DMS53 (cell line): ENCODE measurements at regions not wholly inside any gene's neighbourhood (a gene's known extent, or its start where the extent isn't known, plus 50 kb on each side); places are given as distances from the start of the nearest gene placed in this dataset.

Source experiments
- DNase-seq: peaks from one replicate; lab custom pipeline; 2025; lab: John Stamatoyannopoulos, UW

- no peak for DNase-seq
These were observed 772.2 kb downstream of the LRFN5 start for GRCh38 chr14:42378880-42379279.

- DNase-seq: peak; percentile 2
These were observed 771.6 kb downstream of the LRFN5 start for GRCh38 chr14:42378274-42378673.

GRCh38 chr14:42374332-42374731 lies 767.7 kb downstream of the LRFN5 start:
- DNase-seq: peak; percentile 54

GRCh38 chr14:42370056-42370455 lies 763.4 kb downstream of the LRFN5 start:
- no peak for DNase-seq

GRCh38 chr14:42368234-42368633 lies 761.6 kb downstream of the LRFN5 start:
- no peak for DNase-seq

- DNase-seq: no peak
These were observed 746.6 kb downstream of the LRFN5 start for GRCh38 chr14:42353315-42353714.

- no peak for DNase-seq
These were observed 729.2 kb downstream of the LRFN5 start for GRCh38 chr14:42335918-42336317.

- no peak for DNase-seq
These were observed 728.3 kb downstream of the LRFN5 start for GRCh38 chr14:42334931-42335330.

GRCh38 chr14:42323426-42323825 lies 716.8 kb downstream of the LRFN5 start:
- DNase-seq: no peak

- DNase-seq: no peak
These were observed 716.0 kb downstream of the LRFN5 start for GRCh38 chr14:42322531-42323284.

- DNase-seq: no peak
These were observed 713.3 kb downstream of the LRFN5 start for GRCh38 chr14:42319996-42320395.

- DNase-seq: no peak
These were observed 710.0 kb downstream of the LRFN5 start for GRCh38 chr14:42316693-42317092.

- DNase-seq: no peak
These were observed 705.2 kb downstream of the LRFN5 start for GRCh38 chr14:42311876-42312275.

GRCh38 chr14:42307239-42307825 lies 700.7 kb downstream of the LRFN5 start:
- DNase-seq: peak; percentile 18

- no peak for DNase-seq
These were observed 693.0 kb downstream of the LRFN5 start for GRCh38 chr14:42299692-42300091.

- DNase-seq: no peak
These were observed 686.5 kb downstream of the LRFN5 start for GRCh38 chr14:42293180-42293579.

GRCh38 chr14:42277840-42278239 lies 671.2 kb downstream of the LRFN5 start:
- DNase-seq: no peak

- no peak for DNase-seq
These were observed 662.6 kb downstream of the LRFN5 start for GRCh38 chr14:42269234-42269633.

- no peak for DNase-seq
These were observed 641.5 kb downstream of the LRFN5 start for GRCh38 chr14:42248131-42248530.

- no peak for DNase-seq
These were observed 634.4 kb downstream of the LRFN5 start for GRCh38 chr14:42241101-42241500.

GRCh38 chr14:42229976-42230375 lies 623.3 kb downstream of the LRFN5 start:
- DNase-seq: no peak

- no peak for DNase-seq
These were observed 622.6 kb downstream of the LRFN5 start for GRCh38 chr14:42229294-42229693.

- DNase-seq: no peak
These were observed 621.9 kb downstream of the LRFN5 start for GRCh38 chr14:42228611-42229010.
